HG03064 (cell line): ENCODE measurements at regions not wholly inside any gene's neighbourhood (a gene's known extent, or its start where the extent isn't known, plus 50 kb on each side); places are given as distances from the start of the nearest gene placed in this dataset.

Experiments
- ATAC-seq: cut with Tn5 transposase; IDR thresholded peaks from one replicate; pipeline ENCODE4 v1.9.1; 2021; ENCODE audit warnings: low read depth; ENCODE audit not compliant: unreplicated experiment

DNA sequence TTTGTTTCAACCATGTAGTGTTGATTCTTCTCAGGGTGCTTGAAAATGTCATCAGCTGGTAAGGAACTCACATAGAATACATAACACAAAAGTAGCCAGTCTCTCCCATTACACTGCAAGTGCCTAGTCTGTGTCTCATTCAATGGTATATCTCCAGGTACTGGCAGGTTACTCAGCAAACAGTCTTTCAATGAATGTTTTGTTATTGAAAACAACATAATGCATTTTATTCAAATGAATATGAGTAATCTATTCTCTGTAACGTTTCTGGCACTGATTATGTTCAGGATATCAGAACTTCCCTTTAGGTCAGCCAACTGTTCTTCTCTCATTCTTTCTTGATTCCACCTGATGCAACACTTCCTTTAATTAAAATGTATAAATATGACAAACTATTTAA, 68.0 kb upstream of the SLITRK1 start:
- no peak for ATAC-seq

- no peak for ATAC-seq
These were observed 61.4 kb upstream of the SLITRK1 start for GRCh38 chr13:83943530-83944279.

DNA sequence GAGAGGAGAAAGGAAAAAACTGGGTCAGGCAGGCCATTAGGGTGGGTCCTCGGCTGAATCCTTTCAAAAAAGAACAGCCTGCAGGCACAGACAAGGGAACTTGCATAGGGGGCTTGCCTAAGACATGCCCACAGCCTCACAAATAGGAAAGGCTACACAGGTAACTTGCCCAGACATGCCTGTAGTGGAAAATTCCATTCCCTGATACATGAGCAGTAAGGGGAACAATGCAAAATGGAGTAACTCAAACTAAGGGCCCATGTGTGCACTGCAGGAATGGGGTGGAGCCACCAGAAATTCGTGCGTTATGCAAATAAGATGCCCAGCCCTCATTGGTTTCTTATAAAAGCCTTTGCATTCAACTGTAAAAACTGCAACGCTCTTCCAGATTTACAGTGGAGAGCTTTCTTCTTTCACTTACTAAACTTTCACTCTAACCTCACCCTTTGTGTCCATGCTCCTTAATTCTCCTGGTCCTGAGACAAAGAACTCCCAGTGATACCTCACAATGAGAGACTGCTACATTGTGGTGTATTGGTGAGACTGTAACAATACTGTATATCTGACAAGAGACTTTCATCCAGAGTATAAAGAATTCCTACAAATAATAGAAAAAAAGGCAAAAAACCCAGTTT, 59.5 kb upstream of the SLITRK1 start:
- no peak for ATAC-seq

- no peak for ATAC-seq
These were observed 58.5 kb upstream of the SLITRK1 start for GRCh38 chr13:83940742-83941141.

DNA sequence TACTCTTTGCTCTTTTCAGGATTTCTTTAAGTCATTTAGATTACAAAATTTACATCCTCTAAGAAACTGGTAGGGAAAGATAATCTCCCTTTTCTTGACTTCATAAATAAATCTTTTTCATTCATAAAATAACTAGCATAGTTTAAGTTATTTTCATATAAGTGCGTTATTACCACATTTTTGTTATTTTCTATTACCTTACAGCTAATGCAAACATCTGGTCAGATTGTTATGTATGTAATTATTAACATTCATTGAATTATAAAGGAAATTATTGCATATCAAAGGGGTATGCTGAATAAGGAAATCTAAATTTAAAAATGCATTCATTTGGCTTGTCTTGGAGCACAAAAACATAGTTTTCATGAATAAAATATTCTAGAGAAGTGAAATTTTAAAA, 55.3 kb upstream of the SLITRK1 start:
- no peak for ATAC-seq

DNA sequence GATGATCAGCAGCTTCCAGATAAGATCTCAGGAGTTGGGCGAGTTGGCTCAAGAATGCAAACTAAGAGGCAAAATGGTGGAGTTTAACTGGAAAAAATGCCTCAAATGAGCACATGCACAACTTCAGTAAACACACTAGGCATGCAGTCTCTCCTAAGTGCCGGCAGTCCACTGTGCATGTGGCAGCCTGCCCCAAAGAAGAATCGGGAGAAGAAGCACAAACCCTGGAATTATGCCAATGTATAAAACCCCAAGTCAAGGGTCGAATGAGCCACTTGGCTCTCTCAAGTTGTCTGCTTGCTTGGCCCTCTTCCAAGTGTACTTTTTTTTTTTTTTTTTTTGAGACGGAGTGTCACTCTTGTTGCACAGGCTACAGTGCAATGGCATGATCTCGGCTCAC, 53.3 kb upstream of the SLITRK1 start:
- no peak for ATAC-seq
